ENCODE measurements at regions not wholly inside any gene's neighbourhood (a gene's known extent, or its start where the extent isn't known, plus 50 kb on each side); places are given as distances from the start of the nearest gene placed in this dataset.

DNA sequence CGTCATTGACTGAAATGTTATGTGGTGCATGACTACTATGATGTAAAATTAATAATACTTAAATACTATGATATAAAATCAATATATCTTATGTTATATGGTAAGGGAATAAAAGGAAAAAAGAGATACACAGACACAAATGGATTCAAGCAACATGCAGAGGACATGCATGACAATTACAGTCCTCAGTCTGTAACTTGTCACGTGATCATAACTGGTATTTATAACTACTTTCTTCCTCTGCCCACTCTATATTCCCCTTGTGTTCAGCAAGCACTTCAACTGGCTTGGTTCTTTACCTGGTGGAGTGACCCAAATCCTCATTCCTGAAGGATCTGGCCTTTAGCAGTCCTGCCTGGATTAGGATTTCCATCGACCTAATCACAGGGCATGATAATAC lies 104.4 kb upstream of the FAM180A start:
- Histone ChIP-seq H3K27me3 (no peaks in the 10 kb centered on the region), H3K27ac (no peak overlapping the region), H3K4me3 (no peak overlapping the region), H3K36me3 (no peaks in the 10 kb centered on the region), H3K9me3 (no peaks in the 10 kb centered on the region), H3K4me1 (ENCODE audit: insufficient read depth) (no peaks in the 10 kb centered on the region)
- 82 to 87% (median 87%) methylated on average over 3 of the region's 3 CpGs for WGBS, 3 donors
- DNase-seq: no peak
- intact Hi-C loops (cut with DNase I): no loop called here
- TF ChIP-seq, protein P1, sequence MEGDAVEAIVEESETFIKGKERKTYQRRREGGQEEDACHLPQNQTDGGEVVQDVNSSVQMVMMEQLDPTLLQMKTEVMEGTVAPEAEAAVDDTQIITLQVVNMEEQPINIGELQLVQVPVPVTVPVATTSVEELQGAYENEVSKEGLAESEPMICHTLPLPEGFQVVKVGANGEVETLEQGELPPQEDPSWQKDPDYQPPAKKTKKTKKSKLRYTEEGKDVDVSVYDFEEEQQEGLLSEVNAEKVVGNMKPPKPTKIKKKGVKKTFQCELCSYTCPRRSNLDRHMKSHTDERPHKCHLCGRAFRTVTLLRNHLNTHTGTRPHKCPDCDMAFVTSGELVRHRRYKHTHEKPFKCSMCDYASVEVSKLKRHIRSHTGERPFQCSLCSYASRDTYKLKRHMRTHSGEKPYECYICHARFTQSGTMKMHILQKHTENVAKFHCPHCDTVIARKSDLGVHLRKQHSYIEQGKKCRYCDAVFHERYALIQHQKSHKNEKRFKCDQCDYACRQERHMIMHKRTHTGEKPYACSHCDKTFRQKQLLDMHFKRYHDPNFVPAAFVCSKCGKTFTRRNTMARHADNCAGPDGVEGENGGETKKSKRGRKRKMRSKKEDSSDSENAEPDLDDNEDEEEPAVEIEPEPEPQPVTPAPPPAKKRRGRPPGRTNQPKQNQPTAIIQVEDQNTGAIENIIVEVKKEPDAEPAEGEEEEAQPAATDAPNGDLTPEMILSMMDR (IDR thresholded peaks at IDR 0.05): no peak
- no peak for TF ChIP-seq POLR2A (IDR thresholded peaks at IDR 0.05)
- TF ChIP-seq EP300 (IDR thresholded peaks at IDR 0.05): no peak

GRCh38 chr7:135847242-135847641 lies 98.6 kb upstream of the FAM180A start:
- Histone ChIP-seq H3K36me3 (no peaks in the 10 kb centered on the region), H3K4me1 (ENCODE audit: insufficient read depth) (no peaks in the 10 kb centered on the region), H3K27me3 (no peaks in the 10 kb centered on the region), H3K27ac (no peak overlapping the region), H3K4me3 (no peak overlapping the region), H3K9me3 (no peaks in the 10 kb centered on the region)
- TF ChIP-seq POLR2A (IDR thresholded peaks at IDR 0.05): no peak
- no peak for TF ChIP-seq EP300 (IDR thresholded peaks at IDR 0.05)
- TF ChIP-seq, protein P1 (IDR thresholded peaks at IDR 0.05): no peak
- intact Hi-C loops (cut with DNase I): no loop called here
- no peak for DNase-seq
- WGBS, 3 donors: 86 to 89% (median 88%) methylated on average over 2 of the region's 2 CpGs

GRCh38 chr7:135846339-135846738 lies 97.7 kb upstream of the FAM180A start:
- Histone ChIP-seq H3K36me3 (no peaks in the 10 kb centered on the region), H3K4me3 (no peak overlapping the region), H3K9me3 (no peaks in the 10 kb centered on the region), H3K27me3 (no peaks in the 10 kb centered on the region), H3K27ac (no peak overlapping the region), H3K4me1 (ENCODE audit: insufficient read depth) (no peaks in the 10 kb centered on the region)
- intact Hi-C loops (cut with DNase I): no loop called here
- no peak for DNase-seq
- 90 to 91% (median 91%) methylated on average over 5 of the region's 5 CpGs for whole genome bisulfite sequencing, 3 donors
- TF ChIP-seq EP300 (IDR thresholded peaks at IDR 0.05): no peak
- TF ChIP-seq, protein P1 (IDR thresholded peaks at IDR 0.05): no peak
- no peak for TF ChIP-seq POLR2A (IDR thresholded peaks at IDR 0.05)

GRCh38 chr7:135845415-135846075 lies 96.9 kb upstream of the FAM180A start:
- DNase-seq: no peak
- Histone ChIP-seq H3K4me1 (ENCODE audit: insufficient read depth) (no peaks in the 10 kb centered on the region), H3K9me3 (no peaks in the 10 kb centered on the region), H3K27me3 (no peaks in the 10 kb centered on the region), H3K27ac (no peak overlapping the region), H3K4me3 (no peak overlapping the region), H3K36me3 (no peaks in the 10 kb centered on the region)
- TF ChIP-seq POLR2A (IDR thresholded peaks at IDR 0.05): no peak
- TF ChIP-seq, protein P1 (IDR thresholded peaks at IDR 0.05): no peak
- TF ChIP-seq EP300 (IDR thresholded peaks at IDR 0.05): no peak
- WGBS, 3 donors: 81 to 90% (median 89%) methylated on average over 3 of the region's 3 CpGs
- intact Hi-C loops (cut with DNase I): no loop called here
